NB4 (cell line): ENCODE measurements at regions not wholly inside any gene's neighbourhood (a gene's known extent, or its start where the extent isn't known, plus 50 kb on each side); places are given as distances from the start of the nearest gene placed in this dataset.

Experiments
- CTCF ChIP-seq: IDR thresholded peaks from one replicate; pipeline ENCODE4 v1.5.1; 2012; ENCODE audit warnings: low read depth, low read length
- MAX ChIP-seq: IDR thresholded peaks from 2 replicates; pipeline ENCODE4 v1.6.1; 2011; ENCODE audit warnings: low read depth, low read length
- MYC ChIP-seq: IDR thresholded peaks from 2 replicates; pipeline ENCODE4 v1.6.1; 2011; ENCODE audit warnings: low read depth, low read length
- POLR2A ChIP-seq: IDR thresholded peaks from 2 replicates; pipeline ENCODE4 v1.6.1; 2011; ENCODE audit warnings: mild to moderate bottlenecking; ENCODE audit not compliant: insufficient read length; ENCODE audit errors: extremely low read depth

- TF ChIP-seq CTCF = no peak
- no peak for TF ChIP-seq POLR2A
- TF ChIP-seq MAX = no peak
- no peak for TF ChIP-seq MYC
Observed at GRCh38 chr4:23235628-23236390, 543.1 kb downstream of the GBA3 start.
